Lower leg skin (tissue), 3 donors: ENCODE measurements at regions not wholly inside any gene's neighbourhood (a gene's known extent, or its start where the extent isn't known, plus 50 kb on each side); places are given as distances from the start of the nearest gene placed in this dataset.

Experiments
- CTCF ChIP-seq, 3 donors: fragments of 450-650 bp; IDR thresholded peaks; one replicate each; pipeline ENCODE4 v1.5.1; 2016; ENCODE audit warnings: antibody characterized with exemption in 3 of 3, mild to moderate bottlenecking in 3 of 3, moderate library complexity in 2 of 3
- POLR2A ChIP-seq, 2 donors: fragments of 450-650 bp; IDR thresholded peaks; one replicate each; pipeline ENCODE4 v1.6.1; 2016 to 2017; ENCODE audit warnings: antibody characterized with exemption in 2 of 2, mild to moderate bottlenecking in 1 of 2, moderate library complexity in 1 of 2

GRCh38 chr4:57243076-57243475 lies 132.9 kb upstream of the IGFBP7 start:
- no peak for TF ChIP-seq CTCF (IDR thresholded peaks at IDR 0.05)
- TF ChIP-seq POLR2A (IDR thresholded peaks at IDR 0.05), result no peak
